ENCODE measurements at regions not wholly inside any gene's neighbourhood (a gene's known extent, or its start where the extent isn't known, plus 50 kb on each side); places are given as distances from the start of the nearest gene placed in this dataset.

- H3K9ac ChIP-seq (ENCODE audit: low read depth, low read length, poor library complexity, severe bottlenecking), result no peak overlapping the region
- H3K9me2 ChIP-seq (replicated peaks; ENCODE audit: low read depth, low read length), result no peaks in the 10 kb centered on the region
- H3F3A ChIP-seq (ENCODE audit: low read depth), result no peaks in the 10 kb centered on the region
- TF ChIP-seq, protein P1, sequence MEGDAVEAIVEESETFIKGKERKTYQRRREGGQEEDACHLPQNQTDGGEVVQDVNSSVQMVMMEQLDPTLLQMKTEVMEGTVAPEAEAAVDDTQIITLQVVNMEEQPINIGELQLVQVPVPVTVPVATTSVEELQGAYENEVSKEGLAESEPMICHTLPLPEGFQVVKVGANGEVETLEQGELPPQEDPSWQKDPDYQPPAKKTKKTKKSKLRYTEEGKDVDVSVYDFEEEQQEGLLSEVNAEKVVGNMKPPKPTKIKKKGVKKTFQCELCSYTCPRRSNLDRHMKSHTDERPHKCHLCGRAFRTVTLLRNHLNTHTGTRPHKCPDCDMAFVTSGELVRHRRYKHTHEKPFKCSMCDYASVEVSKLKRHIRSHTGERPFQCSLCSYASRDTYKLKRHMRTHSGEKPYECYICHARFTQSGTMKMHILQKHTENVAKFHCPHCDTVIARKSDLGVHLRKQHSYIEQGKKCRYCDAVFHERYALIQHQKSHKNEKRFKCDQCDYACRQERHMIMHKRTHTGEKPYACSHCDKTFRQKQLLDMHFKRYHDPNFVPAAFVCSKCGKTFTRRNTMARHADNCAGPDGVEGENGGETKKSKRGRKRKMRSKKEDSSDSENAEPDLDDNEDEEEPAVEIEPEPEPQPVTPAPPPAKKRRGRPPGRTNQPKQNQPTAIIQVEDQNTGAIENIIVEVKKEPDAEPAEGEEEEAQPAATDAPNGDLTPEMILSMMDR (conservative IDR thresholded peaks at IDR 0.05; ENCODE audit: low read length), result no peak
- no peak for TF ChIP-seq EZH2phosphoT487 (IDR thresholded peaks at IDR 0.05; ENCODE audit: borderline replicate concordance)
- H3K4me3 ChIP-seq (ENCODE audit: low read length, poor library complexity, severe bottlenecking), result no peak overlapping the region
- H3K79me2 ChIP-seq (ENCODE audit: insufficient read depth, low read length), result no peaks in the 10 kb centered on the region
- no peaks in the 10 kb centered on the region; the same call in 1 of the 2 replicates for H3K9me3 ChIP-seq (ENCODE audit: insufficient read depth, low read depth, low read length)
- no peak overlapping the region for H3K4me2 ChIP-seq (ENCODE audit: low read depth, low read length, poor library complexity, severe bottlenecking)
- H2AFZ ChIP-seq (ENCODE audit: low read length), result no peak overlapping the region
- H3K4me1 ChIP-seq (ENCODE audit: insufficient read depth, low read length, poor library complexity, severe bottlenecking), result no peaks in the 10 kb centered on the region
- no peaks in the 10 kb centered on the region for H3K36me3 ChIP-seq (ENCODE audit: insufficient read depth, low read length)
- H4K20me1 ChIP-seq (ENCODE audit: insufficient read depth, low read length, poor library complexity, severe bottlenecking), result no peaks in the 10 kb centered on the region
- no peaks in the 10 kb centered on the region for H3K27me3 ChIP-seq (ENCODE audit: insufficient read depth, low read length, poor library complexity, severe bottlenecking)
Measured at GRCh38 chr7:138354066-138354465, 106.0 kb upstream of the TRIM24 start.

- H4K20me1 ChIP-seq (ENCODE audit: insufficient read depth, low read length, poor library complexity, severe bottlenecking), result no peaks in the 10 kb centered on the region
- H3K4me1 ChIP-seq (ENCODE audit: insufficient read depth, low read length, poor library complexity, severe bottlenecking), result no peaks in the 10 kb centered on the region
- H3K9ac ChIP-seq (ENCODE audit: low read depth, low read length, poor library complexity, severe bottlenecking), result no peak overlapping the region
- no peaks in the 10 kb centered on the region for H3K79me2 ChIP-seq (ENCODE audit: insufficient read depth, low read length)
- H3K9me3 ChIP-seq (ENCODE audit: insufficient read depth, low read depth, low read length), result no peaks in the 10 kb centered on the region; the same call in 1 of the 2 replicates
- no peak overlapping the region for H2AFZ ChIP-seq (ENCODE audit: low read length)
- H3F3A ChIP-seq (ENCODE audit: low read depth), result no peaks in the 10 kb centered on the region
- no peak overlapping the region for H3K4me3 ChIP-seq (ENCODE audit: low read length, poor library complexity, severe bottlenecking)
- H3K36me3 ChIP-seq (ENCODE audit: insufficient read depth, low read length), result no peaks in the 10 kb centered on the region
- H3K4me2 ChIP-seq (ENCODE audit: low read depth, low read length, poor library complexity, severe bottlenecking), result no peak overlapping the region
- TF ChIP-seq EZH2phosphoT487 (IDR thresholded peaks at IDR 0.05; ENCODE audit: borderline replicate concordance), result no peak
- TF ChIP-seq, protein P1 (conservative IDR thresholded peaks at IDR 0.05; ENCODE audit: low read length), result no peak
- H3K27me3 ChIP-seq (ENCODE audit: insufficient read depth, low read length, poor library complexity, severe bottlenecking), result no peaks in the 10 kb centered on the region
- H3K9me2 ChIP-seq (replicated peaks; ENCODE audit: low read depth, low read length), result no peaks in the 10 kb centered on the region
Measured at GRCh38 chr7:138355254-138355653, 104.8 kb upstream of the TRIM24 start.

DNA sequence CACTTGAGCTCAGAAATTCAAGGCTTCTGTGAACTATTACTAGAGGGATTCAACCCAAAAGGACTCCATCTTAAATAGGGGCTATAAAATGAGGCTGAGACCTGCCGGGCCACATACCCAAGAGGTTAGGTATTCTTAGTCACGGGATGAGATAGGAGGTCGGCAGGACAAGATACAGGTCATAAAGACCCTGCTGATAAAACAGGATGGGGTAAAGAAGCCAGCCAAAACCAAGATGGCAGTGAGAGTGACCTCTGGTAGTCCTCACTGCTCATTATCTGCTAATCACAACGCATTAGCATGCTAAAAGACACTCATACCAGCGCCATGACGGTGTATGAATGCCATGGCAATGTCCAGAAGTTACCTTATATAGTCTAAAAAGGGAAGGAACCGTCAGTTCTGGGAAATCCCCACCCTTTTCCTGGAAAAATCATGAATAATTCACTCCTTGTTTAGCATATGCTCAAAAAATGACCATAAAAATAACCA, 101.2 kb upstream of the TRIM24 start:
- Histone ChIP-seq H3K79me2 (ENCODE audit: insufficient read depth, low read length) (no peaks in the 10 kb centered on the region), H3K9me2 (replicated peaks; ENCODE audit: low read depth, low read length) (no peaks in the 10 kb centered on the region), H3K36me3 (ENCODE audit: insufficient read depth, low read length) (no peaks in the 10 kb centered on the region), H3K4me1 (ENCODE audit: insufficient read depth, low read length, poor library complexity, severe bottlenecking) (no peaks in the 10 kb centered on the region), H3K9ac (ENCODE audit: low read depth, low read length, poor library complexity, severe bottlenecking) (no peak overlapping the region), H4K20me1 (ENCODE audit: insufficient read depth, low read length, poor library complexity, severe bottlenecking) (no peaks in the 10 kb centered on the region), H3K4me2 (ENCODE audit: low read depth, low read length, poor library complexity, severe bottlenecking) (no peak overlapping the region), H3F3A (ENCODE audit: low read depth) (no peaks in the 10 kb centered on the region), H3K27me3 (ENCODE audit: insufficient read depth, low read length, poor library complexity, severe bottlenecking) (no peaks in the 10 kb centered on the region), H2AFZ (ENCODE audit: low read length) (no peak overlapping the region), H3K4me3 (ENCODE audit: low read length, poor library complexity, severe bottlenecking) (no peak overlapping the region), H3K9me3 (ENCODE audit: insufficient read depth, low read depth, low read length) (no peaks in the 10 kb centered on the region)
- no peak for TF ChIP-seq EZH2phosphoT487 (IDR thresholded peaks at IDR 0.05; ENCODE audit: borderline replicate concordance)
- TF ChIP-seq, protein P1 (conservative IDR thresholded peaks at IDR 0.05; ENCODE audit: low read length), result no peak
